HG03060 (cell line): ENCODE measurements at regions not wholly inside any gene's neighbourhood (a gene's known extent, or its start where the extent isn't known, plus 50 kb on each side); places are given as distances from the start of the nearest gene placed in this dataset.

ENCODE experiments used
- ATAC-seq: cut with Tn5 transposase; IDR thresholded peaks from one replicate; pipeline ENCODE4 v1.9.1; 2021; ENCODE audit warnings: low read depth, moderate number of reproducible peaks; ENCODE audit not compliant: unreplicated experiment

DNA sequence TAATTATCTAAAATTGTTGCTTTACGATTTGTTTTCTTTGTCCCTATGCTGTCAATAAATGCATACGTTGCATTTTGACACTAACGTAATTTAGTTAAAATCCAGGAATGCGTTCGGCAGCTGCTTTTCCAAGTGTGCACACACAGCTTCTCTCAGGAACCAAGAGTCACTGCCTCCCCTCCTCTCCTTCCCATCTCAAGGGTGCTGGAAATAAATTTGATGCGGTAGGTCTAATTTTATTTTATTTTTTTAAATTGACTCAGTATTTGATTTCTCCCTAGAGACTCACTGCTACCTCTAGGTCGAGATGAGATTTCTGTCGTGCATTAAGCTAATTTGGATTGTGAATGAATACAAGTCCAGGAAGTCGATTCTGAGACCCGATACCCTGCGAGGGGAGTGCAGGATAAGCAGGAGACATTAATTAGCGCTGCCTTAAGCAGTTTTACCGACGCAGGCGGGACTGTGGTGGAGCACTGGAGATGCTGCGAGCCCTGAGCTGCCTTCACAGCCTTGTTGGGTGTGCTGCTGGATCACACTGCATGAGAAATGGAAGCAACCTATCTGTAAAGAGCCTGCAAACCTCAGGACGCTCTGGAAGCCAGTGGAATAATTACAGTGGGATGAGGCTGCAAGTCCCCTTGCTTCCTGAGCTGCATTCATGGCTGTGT is 381.2 kb downstream of the C6orf118 start:
- no peak for ATAC-seq

DNA sequence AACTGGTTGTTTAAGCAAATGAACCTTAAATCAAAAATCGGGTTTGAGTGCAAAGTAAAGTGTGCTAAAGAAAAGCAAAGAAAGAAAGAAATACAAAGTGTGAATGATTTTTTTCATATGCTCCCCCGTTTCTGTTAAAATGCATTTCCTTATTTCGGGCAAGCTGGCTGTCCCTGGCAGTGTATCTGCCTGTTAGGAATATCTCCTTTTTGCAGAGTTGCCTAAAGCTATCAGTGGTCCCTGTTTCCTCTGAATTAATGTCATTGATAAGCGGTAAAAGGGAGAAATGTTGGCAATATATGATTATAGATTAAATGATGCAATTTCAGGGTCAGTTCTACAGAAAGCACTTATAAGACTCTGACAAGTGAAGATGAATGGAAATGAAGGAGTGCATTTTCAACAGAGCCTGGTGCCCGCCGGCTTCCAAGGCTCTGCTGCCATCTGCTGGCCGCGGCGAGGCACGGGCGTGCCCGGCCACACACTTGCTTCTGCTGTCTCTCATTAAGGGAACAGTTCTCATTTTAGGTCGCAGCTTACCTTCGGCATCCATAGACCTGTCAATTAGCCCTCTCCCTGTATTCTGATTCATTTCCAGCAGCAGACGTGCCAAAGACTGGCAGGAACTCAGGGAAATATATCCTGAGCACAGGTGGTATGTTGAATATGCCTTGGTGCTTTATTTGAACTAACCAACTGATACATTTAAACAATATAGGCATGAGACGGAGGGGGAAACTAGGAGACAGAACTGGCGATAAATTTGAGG is 381.9 kb downstream of the C6orf118 start:
- ATAC-seq: peak; percentile 49

DNA sequence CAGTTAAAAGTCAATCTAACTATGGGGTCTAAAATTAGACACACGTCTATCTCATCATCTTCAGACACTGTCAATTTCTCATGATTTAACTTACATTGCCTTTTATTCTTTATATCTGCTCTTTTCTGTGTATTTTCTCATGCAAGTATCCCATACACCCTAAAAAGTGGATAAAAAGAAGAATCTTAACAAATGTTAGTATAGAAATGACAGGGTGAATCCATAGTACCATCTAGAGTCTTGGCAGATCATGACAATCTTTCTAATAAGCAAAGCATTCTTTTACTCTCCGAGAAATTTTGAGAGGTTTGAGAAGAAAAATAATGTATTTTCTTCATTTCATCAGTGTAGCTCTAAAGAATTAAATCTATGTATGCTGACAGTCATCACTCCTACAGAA is 382.7 kb downstream of the C6orf118 start:
- no peak for ATAC-seq

DNA sequence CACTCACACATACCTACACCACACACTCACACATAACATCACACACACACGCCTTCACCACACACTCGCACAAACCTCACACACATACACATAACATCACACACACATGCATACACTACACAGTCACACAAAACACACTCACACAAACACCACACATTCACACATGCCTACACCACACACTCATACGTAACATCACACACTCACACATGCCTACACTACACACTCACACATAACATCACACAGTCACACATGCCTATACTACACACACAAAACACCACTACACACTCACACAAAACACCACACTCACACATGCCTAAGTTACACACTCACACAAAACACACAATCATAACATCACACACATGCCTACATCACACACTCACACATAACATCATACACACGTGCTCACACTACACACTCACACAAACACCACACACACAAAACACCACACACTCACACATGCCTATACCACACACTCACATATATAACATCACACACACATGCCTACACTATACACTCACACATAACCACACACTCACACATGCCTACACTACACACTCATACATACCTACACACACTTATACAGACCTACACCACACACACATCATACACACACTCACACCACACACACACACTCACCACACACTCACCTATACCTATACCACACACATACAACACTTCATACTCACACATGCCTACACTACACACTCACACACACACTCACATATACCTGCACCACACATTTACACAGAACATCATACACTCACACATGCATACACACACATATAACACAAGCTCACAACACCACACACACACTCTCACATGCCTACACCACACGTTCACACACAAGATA is 383.5 kb downstream of the C6orf118 start:
- no peak for ATAC-seq

DNA sequence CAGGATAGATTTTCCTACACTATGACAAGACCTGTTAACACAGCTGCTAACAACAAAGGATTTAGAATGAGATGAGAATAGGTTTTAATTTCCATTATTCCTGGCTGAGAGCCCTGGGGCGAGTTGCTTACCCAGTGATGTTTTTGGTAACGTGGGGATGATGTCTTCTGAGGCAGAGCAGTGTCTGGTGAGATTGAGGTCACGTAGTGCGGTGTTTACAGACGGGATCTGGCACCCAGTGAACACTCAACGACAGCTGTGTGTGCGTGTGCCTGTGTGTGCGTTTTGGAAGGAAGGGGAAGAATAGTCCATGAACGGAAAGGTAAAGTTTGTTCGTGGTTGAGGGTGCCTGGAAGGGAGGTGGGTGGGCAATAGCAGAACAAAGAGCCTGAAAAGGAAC is 384.7 kb downstream of the C6orf118 start:
- ATAC-seq: no peak

DNA sequence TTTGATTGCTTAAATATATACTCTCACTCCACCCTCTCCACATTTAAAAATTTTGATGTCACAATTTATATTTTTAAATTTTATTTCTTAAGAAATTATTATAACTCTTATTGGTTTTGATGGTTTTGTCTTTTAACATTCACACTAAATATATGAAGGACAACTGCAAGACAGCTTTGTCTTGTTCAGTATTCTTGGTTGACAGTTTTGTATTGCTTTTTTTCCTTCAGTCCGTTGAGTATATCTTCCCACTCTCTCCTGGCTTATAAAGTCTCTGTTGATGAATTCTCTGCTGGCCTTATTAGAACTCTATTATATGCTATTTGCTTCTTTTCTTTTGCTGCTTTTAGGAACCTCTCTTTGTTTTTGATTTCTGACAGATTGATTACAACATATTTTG is 392.2 kb downstream of the C6orf118 start:
- ATAC-seq: no peak

DNA sequence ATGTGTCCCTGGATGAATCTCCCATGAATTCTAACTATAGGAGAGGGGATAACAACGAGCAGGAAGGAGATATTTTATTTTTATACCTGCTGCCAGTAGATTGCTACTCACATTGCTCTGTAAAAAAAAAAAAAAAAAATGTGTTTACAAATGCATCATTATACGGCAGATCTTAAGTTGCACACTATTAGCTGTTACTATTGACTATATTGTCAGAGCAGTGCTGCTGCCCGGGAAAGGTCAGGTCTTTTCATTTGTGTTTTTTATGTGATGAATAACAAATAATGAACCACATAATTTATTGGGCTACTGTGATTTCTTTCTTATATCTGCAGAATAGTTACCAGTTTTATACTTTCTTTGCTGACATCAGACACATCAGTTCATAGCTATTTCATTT is 393.3 kb downstream of the C6orf118 start:
- no peak for ATAC-seq

DNA sequence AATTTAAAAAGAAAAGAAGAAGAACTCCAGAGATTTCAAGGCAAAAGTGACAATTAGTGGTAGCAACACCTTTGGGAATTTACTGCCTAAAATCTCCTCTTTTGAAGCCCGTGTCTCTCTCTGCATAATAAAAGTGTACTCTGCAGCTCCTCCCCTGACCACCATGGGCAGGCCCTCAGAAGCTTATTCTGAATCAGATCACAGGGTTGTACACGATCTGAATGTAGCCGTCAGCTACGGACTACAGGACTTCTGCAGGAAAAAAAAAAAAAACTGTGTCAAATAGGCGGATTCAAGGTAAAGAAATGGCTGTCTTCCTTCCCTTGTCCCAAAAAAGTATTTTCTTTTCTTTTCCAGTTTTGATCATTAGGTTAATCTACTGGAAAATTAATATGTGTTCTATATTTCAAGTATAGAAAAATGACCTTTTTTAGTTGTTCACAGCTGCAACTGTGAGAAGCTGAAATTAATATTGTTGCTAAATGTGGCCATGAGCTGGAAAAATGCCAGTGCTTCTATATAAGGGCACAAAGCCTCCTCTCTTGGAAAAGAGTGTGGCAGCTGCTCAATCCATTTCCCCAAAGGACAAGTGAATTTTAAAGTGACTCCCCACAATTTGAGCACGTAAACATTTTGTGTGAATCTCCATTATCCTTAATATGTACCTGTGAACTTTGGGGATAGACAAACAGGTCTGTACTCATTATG is 397.4 kb downstream of the C6orf118 start:
- ATAC-seq: no peak

DNA sequence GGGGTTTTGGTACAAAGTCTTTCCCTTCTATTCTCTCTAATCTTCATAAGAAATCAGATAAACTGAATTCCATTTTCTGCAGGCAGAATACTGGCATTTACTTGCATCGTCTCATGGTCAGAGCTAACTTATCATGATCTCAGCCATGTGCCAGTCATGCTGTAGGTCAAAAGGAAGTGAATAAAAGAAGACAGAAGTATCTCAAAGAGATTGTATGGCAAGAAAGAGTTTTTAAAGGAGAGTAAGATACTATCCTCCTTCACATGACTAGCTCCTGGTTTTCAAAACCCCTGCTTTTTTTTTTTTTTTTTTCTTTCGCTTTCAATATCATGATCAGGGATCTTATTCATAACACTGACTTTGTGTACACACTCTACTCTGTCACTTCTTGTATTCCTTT is 398.3 kb downstream of the C6orf118 start:
- ATAC-seq: no peak

DNA sequence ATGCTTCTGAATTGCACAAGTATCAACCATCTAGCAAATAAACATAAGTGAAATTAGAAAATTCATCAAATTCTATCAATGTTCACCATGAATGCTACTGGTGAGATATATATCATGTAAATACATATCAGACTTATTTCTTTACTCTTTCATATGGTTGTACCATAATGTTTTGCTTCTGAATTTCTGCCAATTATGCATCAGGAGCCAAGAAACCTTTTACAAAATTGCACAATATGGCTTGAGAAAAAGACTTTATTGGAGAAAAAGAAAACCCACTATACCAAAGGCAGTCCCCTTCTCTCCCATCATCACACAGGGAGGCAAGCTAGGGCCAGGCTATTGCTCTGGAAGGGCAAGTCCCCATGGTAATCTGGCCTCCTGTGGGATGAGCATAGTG is 402.6 kb downstream of the C6orf118 start:
- ATAC-seq: no peak

DNA sequence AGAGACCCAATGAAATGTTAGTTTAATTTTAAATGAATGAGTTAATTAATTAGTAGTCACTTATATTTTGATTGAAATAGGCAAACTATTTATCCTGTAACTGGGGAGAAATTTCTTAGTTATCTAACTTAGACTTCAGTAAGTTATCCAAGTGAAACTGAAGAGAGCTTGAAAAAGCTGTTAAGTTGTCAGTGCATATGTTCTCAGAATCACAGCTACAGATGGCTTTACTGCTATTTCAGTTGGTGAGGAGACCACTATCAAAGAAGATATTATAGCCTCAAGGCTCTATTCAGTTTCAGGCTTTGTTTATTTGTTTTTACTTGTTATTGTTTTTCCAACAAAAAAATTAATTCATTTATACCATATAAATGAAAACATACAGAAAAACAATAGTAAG is 404.1 kb downstream of the C6orf118 start:
- no peak for ATAC-seq

DNA sequence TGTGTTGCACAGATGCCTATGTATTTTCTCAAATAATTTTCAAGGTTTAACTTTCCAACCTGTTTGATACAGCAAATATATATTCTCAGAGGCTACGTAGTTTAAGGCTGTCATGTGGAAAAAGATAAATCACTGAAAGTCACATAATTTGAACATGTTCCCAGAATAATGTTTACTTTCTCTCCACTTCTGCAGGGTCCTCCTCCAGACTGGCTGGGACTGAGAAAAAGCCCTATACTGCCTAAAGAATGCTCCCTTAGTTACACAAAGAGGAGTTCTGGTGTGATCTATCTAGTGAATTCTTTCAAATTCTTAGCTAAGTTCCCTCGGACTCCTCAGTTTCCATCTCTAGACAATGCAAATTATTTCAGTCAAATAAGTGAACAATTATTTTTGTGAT is 411.0 kb downstream of the C6orf118 start:
- no peak for ATAC-seq

DNA sequence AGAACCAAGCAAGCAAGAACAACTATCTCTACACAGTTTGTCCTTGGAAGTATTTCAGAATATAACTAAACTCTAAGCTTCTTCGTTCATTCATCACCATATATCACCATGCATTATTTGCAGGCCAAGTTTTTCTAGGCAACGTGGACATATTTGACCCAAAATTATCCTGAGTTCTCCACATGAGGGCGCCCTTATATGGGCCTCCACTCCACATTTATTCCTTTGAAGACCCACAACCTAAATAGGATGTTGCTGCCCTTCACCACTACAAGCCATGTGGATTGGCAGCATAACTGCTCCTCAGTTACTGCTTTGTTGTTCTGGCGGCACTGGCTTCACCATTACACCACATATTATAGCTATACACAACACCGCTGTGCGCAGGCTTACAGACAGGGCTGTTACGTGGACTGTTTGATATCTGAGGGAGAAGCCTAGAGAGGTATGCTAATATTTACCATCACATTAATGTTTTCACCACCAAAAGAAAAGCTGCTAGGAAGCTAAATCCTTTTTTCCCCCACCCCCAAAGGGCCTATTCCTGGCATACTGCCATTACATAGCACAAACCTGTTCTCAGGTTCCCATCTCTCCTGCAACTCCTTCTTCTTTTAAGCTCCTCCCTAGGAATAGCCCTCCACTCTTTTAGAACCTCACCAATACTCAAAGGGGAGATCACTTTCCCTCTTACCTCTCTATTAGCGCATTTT is 411.7 kb downstream of the C6orf118 start:
- no peak for ATAC-seq

DNA sequence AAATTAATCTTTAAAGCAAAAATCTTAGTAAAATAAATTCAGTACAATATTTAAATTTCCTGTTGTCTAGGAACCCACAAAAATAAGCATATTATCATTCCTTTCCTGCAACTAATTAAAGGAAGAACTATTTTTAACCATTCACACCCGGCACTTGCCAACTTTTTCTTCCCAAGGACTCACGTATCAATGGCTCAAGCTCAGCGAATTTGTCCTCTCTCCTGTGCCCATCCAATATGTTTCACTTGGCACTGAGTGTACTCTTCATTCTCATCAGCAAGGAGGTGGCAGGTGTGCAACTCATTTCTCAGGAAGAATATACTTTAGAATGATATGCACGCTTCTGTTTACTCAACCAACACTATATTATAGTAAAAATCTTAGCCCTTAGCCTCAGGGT is 419.4 kb downstream of the C6orf118 start:
- ATAC-seq: no peak

DNA sequence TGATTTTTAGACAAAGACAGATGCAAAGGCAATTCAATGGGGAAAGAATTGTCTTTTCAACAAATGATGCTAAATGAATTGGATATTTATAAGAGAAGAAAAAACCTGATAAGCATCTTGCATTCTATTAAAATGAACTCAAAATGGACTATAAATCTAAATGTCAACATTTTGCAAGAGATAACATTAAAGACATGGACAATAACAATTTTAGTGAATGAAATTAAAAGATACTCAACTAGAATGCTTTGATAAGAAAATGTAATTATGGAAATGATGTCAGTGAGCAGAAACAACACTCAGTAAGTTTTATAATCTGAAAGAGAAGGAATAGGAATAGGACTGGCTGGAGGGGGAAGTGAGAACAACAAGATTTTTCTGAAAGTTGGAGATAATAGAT is 421.7 kb downstream of the C6orf118 start:
- ATAC-seq: no peak

DNA sequence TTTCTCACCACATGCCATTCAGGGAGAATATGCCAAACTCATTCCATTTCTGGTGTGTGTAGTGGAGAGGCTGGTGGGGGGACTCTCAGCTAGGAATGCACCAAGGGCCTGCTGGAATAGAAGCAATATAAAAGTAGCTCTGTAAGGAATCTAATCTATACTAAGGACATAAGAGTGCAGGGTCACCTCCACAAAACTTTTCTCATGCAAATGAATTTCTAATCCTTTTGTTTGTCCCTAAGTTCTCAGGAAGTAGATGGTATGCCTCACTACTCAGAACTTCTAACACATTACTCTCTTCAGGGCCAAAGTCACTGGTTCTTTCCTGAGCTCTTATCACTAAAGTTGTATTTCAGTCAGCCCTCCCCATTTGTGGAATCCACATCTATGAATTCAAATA is 427.2 kb downstream of the C6orf118 start:
- no peak for ATAC-seq

DNA sequence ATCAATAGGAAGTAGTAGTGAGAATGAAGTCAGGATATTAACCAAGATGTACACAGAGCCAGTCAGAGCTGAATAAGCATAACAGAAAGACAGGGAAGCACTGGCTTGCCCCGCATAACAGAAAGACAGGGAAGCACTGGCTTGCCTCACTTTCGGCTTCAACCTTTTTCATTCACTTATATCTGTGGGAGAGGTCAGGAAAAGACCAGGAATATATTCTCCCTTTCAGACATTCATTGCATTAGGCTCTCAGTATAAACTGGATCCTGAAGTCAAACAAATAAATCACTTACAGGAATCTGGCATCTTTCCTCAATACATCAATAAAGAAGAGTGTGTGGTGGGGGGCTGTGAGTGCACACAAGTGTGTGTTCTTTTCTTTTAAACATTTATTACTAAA is 437.6 kb downstream of the C6orf118 start:
- ATAC-seq: no peak

DNA sequence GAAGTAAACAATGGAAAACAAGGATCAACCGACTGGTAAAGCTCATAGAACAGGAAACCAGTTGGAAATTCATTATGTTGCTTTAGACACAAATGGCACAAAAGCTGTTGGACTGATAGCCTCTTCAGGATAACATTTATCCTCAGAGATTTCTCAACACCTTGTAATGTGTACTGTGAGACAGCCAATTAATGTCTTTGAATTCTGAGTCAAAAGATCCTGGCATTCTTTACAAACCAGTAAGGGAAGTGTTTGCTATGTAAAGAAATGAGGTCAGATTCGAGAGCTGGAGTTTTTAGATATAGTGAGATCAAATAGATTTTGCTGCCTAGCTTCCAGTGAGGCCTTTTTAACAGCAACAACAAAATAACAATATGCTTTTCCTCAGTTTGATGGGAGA is 439.2 kb downstream of the C6orf118 start:
- ATAC-seq: no peak

DNA sequence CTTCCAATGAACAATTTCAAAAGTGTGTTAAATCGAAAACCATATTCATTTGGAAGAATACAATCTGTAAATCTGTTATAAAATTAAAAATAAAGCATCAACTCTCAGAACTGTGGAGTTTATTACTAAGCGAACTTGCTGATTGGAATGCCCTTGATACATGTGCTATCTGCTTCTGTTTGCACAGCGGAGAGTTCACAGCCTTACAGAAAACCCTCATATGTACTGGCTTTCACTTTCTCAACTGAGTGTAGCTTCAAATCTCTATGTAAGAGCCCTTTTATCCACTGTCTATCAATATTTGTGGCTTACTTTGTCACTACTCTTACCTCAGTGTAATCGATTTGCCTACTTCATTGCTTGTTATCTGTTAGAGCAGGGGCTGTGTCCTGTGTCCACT is 447.4 kb downstream of the C6orf118 start:
- no peak for ATAC-seq

DNA sequence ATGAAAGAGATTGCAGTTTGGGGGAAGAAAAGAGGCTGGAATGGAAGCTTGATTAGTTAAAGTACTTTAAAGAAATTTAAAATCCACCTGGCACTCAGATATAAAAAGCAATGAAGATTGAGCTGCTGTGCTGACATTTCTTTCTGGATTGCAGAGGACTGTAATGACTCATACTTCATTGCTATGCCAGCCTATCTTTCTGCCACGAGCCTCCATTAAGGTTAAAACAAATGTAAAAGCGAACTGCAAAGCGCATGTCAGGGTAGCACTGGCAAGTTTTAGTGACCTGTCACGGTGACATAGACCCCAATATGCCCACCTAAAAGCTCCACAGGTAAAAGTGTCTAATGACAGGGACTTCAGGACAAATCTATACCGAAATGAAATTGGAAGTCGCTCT is 449.6 kb downstream of the C6orf118 start:
- no peak for ATAC-seq
